H1 (cell line): ENCODE measurements at regions not wholly inside any gene's neighbourhood (a gene's known extent, or its start where the extent isn't known, plus 50 kb on each side); places are given as distances from the start of the nearest gene placed in this dataset.

Experiments
- CTCF ChIA-PET: fragments of 300-600 bp; sonication (Branson Sonifier 250); formaldehyde crosslinking; loops from one replicate; lab custom pipeline; 2021; ENCODE audit not compliant: partially characterized antibody; lab: Charles Lee
- POLR2A ChIA-PET: fragments of 300-600 bp; sonication (Branson Sonifier 250); formaldehyde crosslinking; loops from one replicate; lab custom pipeline; 2021; ENCODE audit warnings: inconsistent platforms; ENCODE audit not compliant: partially characterized antibody; lab: Charles Lee
- DNase-seq, 2 experiments: peaks; one replicate each; pipeline versions ENCODE4 v3.0.0 to v3.0.0-alpha.2; 2010 to 2022; ENCODE audit warnings: low spot score in 2 of 2, low read depth in 1 of 2, mixed read lengths in 1 of 2
- FAIRE-seq: peaks from 2 replicates; lab custom pipeline; 2011; peaks lifted over from hg19 to GRCh38; lab: Jason Lieb, UNC
- H2AFZ ChIP-seq: 2 replicates; pipeline ENCODE4 v1.8.1; 2012; ENCODE audit warnings: low read length, inconsistent platforms
- H2AK5ac ChIP-seq: 2 replicates; pipeline ENCODE4 v1.6.1; 2013; ENCODE audit warnings: low read depth, low read length
- H2BK120ac ChIP-seq: replicated peaks from 2 replicates; pipeline ENCODE3; 2013; ENCODE audit warnings: low read depth, low read length, inconsistent platforms
- H2BK12ac ChIP-seq: 2 replicates; pipeline ENCODE4 v1.6.1; 2013; ENCODE audit warnings: low read depth, low read length
- H2BK15ac ChIP-seq: 2 replicates; pipeline ENCODE4 v1.6.1; 2013; ENCODE audit warnings: low read length
- H2BK20ac ChIP-seq: 2 replicates; pipeline ENCODE4 v1.6.1; 2013; ENCODE audit warnings: low read length
- H2BK5ac ChIP-seq: 2 replicates; pipeline ENCODE4 v1.6.1; 2013; ENCODE audit warnings: low read depth, low read length
- H3K14ac ChIP-seq: 2 replicates; pipeline ENCODE4 v1.6.1; 2013; ENCODE audit warnings: inconsistent platforms; ENCODE audit not compliant: insufficient read length
- H3K18ac ChIP-seq: 2 replicates; pipeline ENCODE4 v1.6.1; 2013; ENCODE audit warnings: low read length; ENCODE audit errors: extremely low read depth
- H3K23ac ChIP-seq: 2 replicates; pipeline ENCODE4 v1.6.1; 2013; ENCODE audit warnings: inconsistent platforms; ENCODE audit not compliant: insufficient read length
- H3K23me2 ChIP-seq: 2 replicates; pipeline ENCODE4 v1.6.1; 2013; ENCODE audit warnings: low read depth, low read length
- H3K27ac ChIP-seq: 2 replicates; pipeline ENCODE4 v1.6.1; 2011; ENCODE audit warnings: low read depth, low read length, inconsistent platforms
- H3K27me3 ChIP-seq, 4 experiments: replicated peaks in 1 of 4; 1 replicate in 1 of 4; 2 replicates in 3 of 4; pipeline versions ENCODE4 v1.6.1 to v1.8.1; 2011 to 2013; ENCODE audit warnings: low read length in 3 of 4, mild to moderate bottlenecking in 3 of 4, inconsistent platforms in 2 of 4, mixed read lengths in 2 of 4, moderate library complexity in 1 of 4; ENCODE audit not compliant: control insufficient read depth in 3 of 4, insufficient read depth in 3 of 4; ENCODE audit errors: extremely low read depth in 1 of 4
- H3K36me3 ChIP-seq, 4 experiments: 2 replicates each; pipeline versions ENCODE4 v1.6.1 to v1.8.1; 2011 to 2013; ENCODE audit warnings: mild to moderate bottlenecking in 4 of 4, low read length in 3 of 4, moderate library complexity in 2 of 4, control low read depth in 1 of 4, inconsistent platforms in 1 of 4; ENCODE audit not compliant: insufficient read depth in 4 of 4, control insufficient read depth in 2 of 4
- H3K4ac ChIP-seq: replicated peaks from 2 replicates; pipeline ENCODE3; 2013; ENCODE audit warnings: low read length, low read depth, mixed read lengths, inconsistent platforms; ENCODE audit not compliant: insufficient read length
- H3K4me1 ChIP-seq, 4 experiments: replicated peaks in 1 of 4; 1 replicate in 1 of 4; 2 replicates in 3 of 4; pipeline versions ENCODE4 v1.6.1 to v1.8.1; 2011 to 2013; ENCODE audit warnings: low read length in 3 of 4, inconsistent platforms in 2 of 4, mixed read lengths in 1 of 4; ENCODE audit not compliant: insufficient read depth in 4 of 4, control insufficient read depth in 3 of 4
- H3K4me2 ChIP-seq, 2 experiments: 2 replicates each; pipeline versions ENCODE4 v1.6.1 to v1.8.1; 2011 to 2013; ENCODE audit warnings: low read depth in 2 of 2, low read length in 2 of 2, control low read depth in 1 of 2, inconsistent platforms in 1 of 2, mild to moderate bottlenecking in 1 of 2; ENCODE audit not compliant: insufficient read depth in 1 of 2
- H3K4me3 ChIP-seq, 4 experiments: fragments of 200-600, 300-600 bp in 1 of 4; sonication (generic), shearing (Covaris generic), sonication (Bioruptor Twin) in 1 of 4; 2 replicates each; pipeline versions ENCODE4 v1.5.1 to v1.8.1; 2011 to 2016; ENCODE audit warnings: low read length in 4 of 4, low read depth in 3 of 4, control low read depth in 2 of 4, inconsistent platforms in 2 of 4, mild to moderate bottlenecking in 2 of 4, mixed read lengths in 1 of 4, moderate library complexity in 1 of 4; ENCODE audit not compliant: insufficient read depth in 2 of 4; ENCODE audit errors: extremely low read depth in 1 of 4
- H3K56ac ChIP-seq: replicated peaks from 2 replicates; pipeline ENCODE3; 2013; ENCODE audit warnings: low read depth, mild to moderate bottlenecking, mixed read lengths, low read length, inconsistent platforms; ENCODE audit not compliant: insufficient read length
- H3K79me1 ChIP-seq: 2 replicates; pipeline ENCODE4 v1.6.1; 2013; ENCODE audit warnings: low read depth, low read length, control low read depth
- H3K79me2 ChIP-seq, 2 experiments: 2 replicates each; pipeline versions ENCODE4 v1.6.1 to v1.8.1; 2012 to 2013; ENCODE audit warnings: low read length in 2 of 2, mild to moderate bottlenecking in 2 of 2, inconsistent platforms in 1 of 2; ENCODE audit not compliant: insufficient read depth in 2 of 2, control insufficient read depth in 1 of 2
- H3K9ac ChIP-seq, 4 experiments: replicated peaks in 1 of 4; 1 replicate in 1 of 4; 2 replicates in 3 of 4; pipeline versions ENCODE4 v1.6.1 to v1.8.1; 2011 to 2013; ENCODE audit warnings: low read depth in 3 of 4, low read length in 3 of 4, control low read depth in 2 of 4, mild to moderate bottlenecking in 2 of 4, moderate library complexity in 2 of 4, inconsistent platforms in 1 of 4; ENCODE audit errors: extremely low read depth in 1 of 4
- H3K9me3 ChIP-seq, 2 experiments: 2 replicates each; pipeline versions ENCODE4 v1.6.1 to v1.8.1; 2012 to 2013; ENCODE audit warnings: mild to moderate bottlenecking in 2 of 2, moderate library complexity in 2 of 2, control low read depth in 1 of 2, inconsistent platforms in 1 of 2, low read depth in 1 of 2, low read length in 1 of 2, mixed read lengths in 1 of 2; ENCODE audit not compliant: insufficient read depth in 2 of 2
- H4K20me1 ChIP-seq, 2 experiments: replicated peaks in 1 of 2; 2 replicates each; pipeline versions ENCODE3 to v1.8.1; 2011 to 2013; ENCODE audit warnings: inconsistent platforms in 2 of 2, low read length in 2 of 2, mild to moderate bottlenecking in 1 of 2; ENCODE audit not compliant: insufficient read depth in 2 of 2, control insufficient read depth in 1 of 2
- H4K5ac ChIP-seq: 2 replicates; pipeline ENCODE4 v1.6.1; 2013; ENCODE audit warnings: low read length, low read depth, mixed read lengths, inconsistent platforms; ENCODE audit not compliant: insufficient read length
- H4K8ac ChIP-seq: 2 replicates; pipeline ENCODE4 v1.8.0; 2013; ENCODE audit warnings: mild to moderate bottlenecking, moderate library complexity, low read length, inconsistent platforms; ENCODE audit not compliant: insufficient read depth; ENCODE audit errors: extremely low read depth
- H4K91ac ChIP-seq: replicated peaks from 2 replicates; pipeline ENCODE3; 2013; ENCODE audit warnings: low read length, mixed read lengths, inconsistent platforms; ENCODE audit not compliant: insufficient read length
- CBX5 ChIP-seq: fragments of 300-800, 300-1000 bp; sonication (generic); IDR thresholded peaks from 2 replicates; pipeline ENCODE4 v1.7.1; 2016; ENCODE audit warnings: antibody characterized with exemption, low read length, low read depth
- GTF2F1 ChIP-seq: IDR thresholded peaks from 2 replicates; pipeline ENCODE4 v1.6.1; 2012; ENCODE audit warnings: low read depth, low read length, improper control_type of control experiment, borderline replicate concordance
- PHF8 ChIP-seq: fragments of 200-600 bp; sonication (generic); conservative IDR thresholded peaks from 2 replicates; pipeline ENCODE4 v1.7.1; 2012; ENCODE audit warnings: low read depth, mild to moderate bottlenecking, inconsistent platforms, low read length, moderate library complexity
- SAP30 ChIP-seq: fragments of 300-600 bp; sonication (generic); IDR thresholded peaks from 2 replicates; pipeline ENCODE4 v1.7.1; 2012; ENCODE audit warnings: low read length, moderate library complexity, mild to moderate bottlenecking, inconsistent platforms; ENCODE audit not compliant: insufficient read depth, insufficient replicate concordance
- SP1 ChIP-seq: IDR thresholded peaks from 2 replicates; pipeline ENCODE4 v1.6.1; 2011; ENCODE audit warnings: low read depth, low read length
- WGBS, 2 experiments: shearing (Covaris generic) in 1 of 2; methylation state at CpG; one replicate each; pipeline versions ENCODE4 v1.1.6 to v1.1.7; 2013 to 2015; ENCODE audit warnings: low lambda C conversion rate in 2 of 2, mixed read lengths in 2 of 2, inconsistent platforms in 1 of 2, low coverage in 1 of 2, missing lambda C conversion rate in 1 of 2; ENCODE audit not compliant: insufficient replicate concordance in 2 of 2, insufficient coverage in 1 of 2, insufficient read length in 1 of 2; ENCODE audit errors: extremely low coverage in 1 of 2, missing lambda C conversion rate in 1 of 2; 5-methylcytosine and 5-hydroxymethylcytosine counted together

DNA sequence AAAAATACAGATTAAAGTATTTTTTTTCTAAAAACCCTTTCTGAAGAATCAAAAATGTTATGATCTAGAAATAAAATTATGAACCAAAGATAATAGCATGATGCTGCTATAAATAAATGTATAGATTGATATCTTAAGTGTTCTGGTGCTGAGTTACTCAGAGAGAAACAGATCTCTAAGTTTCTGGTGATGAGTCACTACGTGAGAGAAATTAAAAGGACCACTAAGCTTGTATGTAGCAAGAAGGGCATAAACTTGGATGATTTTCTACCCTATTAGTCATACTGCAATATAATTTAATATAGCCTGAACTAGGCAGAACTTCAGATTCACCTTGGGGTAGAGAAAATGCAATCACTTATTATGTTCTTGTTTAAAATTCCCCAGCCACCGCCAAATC, 514.8 kb downstream of the AMY1C start:
- Histone ChIP-seq H3K23ac (no peak overlapping the region), H3K14ac (no peak overlapping the region), H3K4me3 (no peak overlapping the region), H3K27me3 (no peaks in the 10 kb centered on the region), H3K9ac (no peak overlapping the region), H2BK15ac (no peak overlapping the region), H4K8ac (no peak overlapping the region), H3K27ac (no peak overlapping the region), H3K79me2 (no peaks in the 10 kb centered on the region), H3K36me3 (no peaks in the 10 kb centered on the region), H3K4me2 (no peak overlapping the region), H3K4me1 (no peaks in the 10 kb centered on the region), H4K20me1 (no peaks in the 10 kb centered on the region), H2BK12ac (no peak overlapping the region), H3K18ac (no peak overlapping the region), H4K5ac (no peak overlapping the region), H3K9me3 (no peaks in the 10 kb centered on the region), H2BK120ac (no peak overlapping the region), H3K79me1 (no peaks in the 10 kb centered on the region), H2BK5ac (no peak overlapping the region), H2AFZ (no peak overlapping the region), H3K56ac (no peak overlapping the region), H4K91ac (no peak overlapping the region), H3K23me2 (peaks cover 1% of the 10 kb centered on the region; the same call in 1 of the 2 replicates), H3K4ac (no peak overlapping the region), H2BK20ac (no peak overlapping the region), H2AK5ac (no peak overlapping the region)
- no peak for DNase-seq
- TF ChIP-seq CBX5 (no peak), PHF8 (no peak), GTF2F1 (no peak), SP1 (no peak), SAP30 (no peak)
- FAIRE-seq = no peak
- WGBS, 2 experiments = 88% methylated on average over 2 of the region's 2 CpGs; no CpG with 5 or more reads in 1 of the 2 experiments
- ChIA-PET POLR2A (no interaction called here), CTCF (interaction anchor here (1.5 kb wide), 2 partner anchors 18 to 134 kb away, joined by 3 to 4 read pairs; no protein-coding TSS in a partner anchor)
